ENCODE measurements at regions not wholly inside any gene's neighbourhood (a gene's known extent, or its start where the extent isn't known, plus 50 kb on each side); places are given as distances from the start of the nearest gene placed in this dataset.

GRCh38 chr9:90423661-90424193 lies 218.9 kb downstream of the DIRAS2 start:
- no peak overlapping the region for H3K27ac Mint-ChIP-seq
- no peaks in the 10 kb centered on the region for H3K36me3 Mint-ChIP-seq
- ATAC-seq = no peak

GRCh38 chr9:90428517-90428916 lies 214.1 kb downstream of the DIRAS2 start:
- Mint-ChIP-seq H3K9me3 (no peaks in the 10 kb centered on the region), H3K27ac (no peak overlapping the region), H3K4me3 (no peak overlapping the region), H3K4me1 (no peaks in the 10 kb centered on the region), H3K36me3 (no peaks in the 10 kb centered on the region)
- ATAC-seq (no peak), DNase-seq (ENCODE audit: low spot score in 2 of 2) (no peak)

More at GRCh38 chr9:90423661-90424193, 218.9 kb downstream of the DIRAS2 start:
- DNase-seq (ENCODE audit: low spot score in 2 of 2) = no peak
- no peaks in the 10 kb centered on the region for H3K4me1 Mint-ChIP-seq
- H3K9me3 Mint-ChIP-seq = no peaks in the 10 kb centered on the region
- no peak overlapping the region for H3K4me3 Mint-ChIP-seq

GRCh38 chr9:90432951-90433350 lies 209.7 kb downstream of the DIRAS2 start:
- ATAC-seq (no peak), DNase-seq (ENCODE audit: low spot score in 2 of 2) (no peak)
- H3K27ac Mint-ChIP-seq = no peak overlapping the region
- H3K4me3 Mint-ChIP-seq = no peak overlapping the region
- no peaks in the 10 kb centered on the region for H3K9me3 Mint-ChIP-seq
- no peaks in the 10 kb centered on the region for H3K36me3 Mint-ChIP-seq
- no peaks in the 10 kb centered on the region for H3K4me1 Mint-ChIP-seq

- Mint-ChIP-seq H3K9me3 (no peaks in the 10 kb centered on the region), H3K4me3 (no peak overlapping the region), H3K36me3 (no peaks in the 10 kb centered on the region), H3K27ac (no peak overlapping the region), H3K4me1 (no peaks in the 10 kb centered on the region)
- ATAC-seq = no peak
- DNase-seq (ENCODE audit: low spot score in 2 of 2) = no peak
These were observed 209.2 kb downstream of the DIRAS2 start for GRCh38 chr9:90433398-90433941.

GRCh38 chr9:90441814-90442213 lies 200.8 kb downstream of the DIRAS2 start:
- Mint-ChIP-seq H3K4me1 (no peaks in the 10 kb centered on the region), H3K36me3 (no peaks in the 10 kb centered on the region), H3K9me3 (peaks cover 5% of the 10 kb centered on the region), H3K27ac (no peak overlapping the region), H3K4me3 (no peak overlapping the region)
- no peak for ATAC-seq
- DNase-seq (ENCODE audit: low spot score in 2 of 2) = no peak

GRCh38 chr9:90442723-90443122 lies 199.9 kb downstream of the DIRAS2 start:
- Mint-ChIP-seq H3K9me3 (peaks cover 5% of the 10 kb centered on the region), H3K4me3 (no peak overlapping the region), H3K4me1 (no peaks in the 10 kb centered on the region), H3K36me3 (no peaks in the 10 kb centered on the region), H3K27ac (no peak overlapping the region)
- DNase-seq (ENCODE audit: low spot score in 2 of 2) = no peak
- ATAC-seq = no peak

GRCh38 chr9:90444609-90445204 lies 197.9 kb downstream of the DIRAS2 start:
- no peaks in the 10 kb centered on the region for H3K4me1 Mint-ChIP-seq
- H3K36me3 Mint-ChIP-seq = no peaks in the 10 kb centered on the region
- no peak overlapping the region for H3K4me3 Mint-ChIP-seq
- DNase-seq (ENCODE audit: low spot score in 2 of 2) (no peak), ATAC-seq (no peak)
- H3K27ac Mint-ChIP-seq = no peak overlapping the region
- H3K9me3 Mint-ChIP-seq = peaks cover 3% of the 10 kb centered on the region

GRCh38 chr9:90445391-90445790 lies 197.2 kb downstream of the DIRAS2 start:
- no peak for ATAC-seq
- Mint-ChIP-seq H3K4me3 (no peak overlapping the region), H3K36me3 (no peaks in the 10 kb centered on the region), H3K4me1 (no peaks in the 10 kb centered on the region), H3K27ac (no peak overlapping the region), H3K9me3 (peaks cover 2% of the 10 kb centered on the region)
- no peak for DNase-seq (ENCODE audit: low spot score in 2 of 2)

GRCh38 chr9:90446200-90446948 lies 196.2 kb downstream of the DIRAS2 start:
- no peak overlapping the region for H3K27ac Mint-ChIP-seq
- H3K9me3 Mint-ChIP-seq = peaks cover 2% of the 10 kb centered on the region
- ATAC-seq (no peak), DNase-seq (ENCODE audit: low spot score in 2 of 2) (no peak)
- no peaks in the 10 kb centered on the region for H3K4me1 Mint-ChIP-seq
- H3K4me3 Mint-ChIP-seq = no peak overlapping the region
- no peaks in the 10 kb centered on the region for H3K36me3 Mint-ChIP-seq

- no peak for DNase-seq (ENCODE audit: low spot score in 2 of 2)
- Mint-ChIP-seq H3K4me3 (no peak overlapping the region), H3K27ac (no peak overlapping the region), H3K9me3 (no peaks in the 10 kb centered on the region), H3K36me3 (no peaks in the 10 kb centered on the region), H3K4me1 (no peaks in the 10 kb centered on the region)
- no peak for ATAC-seq
These were observed 194.9 kb downstream of the DIRAS2 start for GRCh38 chr9:90447773-90448172.

GRCh38 chr9:90449213-90449925 lies 193.3 kb downstream of the DIRAS2 start:
- Mint-ChIP-seq H3K36me3 (no peaks in the 10 kb centered on the region), H3K4me3 (no peak overlapping the region), H3K9me3 (no peaks in the 10 kb centered on the region), H3K4me1 (no peaks in the 10 kb centered on the region), H3K27ac (no peak overlapping the region)
- no peak for DNase-seq (ENCODE audit: low spot score in 2 of 2)
- no peak for ATAC-seq

GRCh38 chr9:90451804-90452203 lies 190.8 kb downstream of the DIRAS2 start:
- H3K4me1 Mint-ChIP-seq = no peaks in the 10 kb centered on the region
- no peak overlapping the region for H3K27ac Mint-ChIP-seq
- no peaks in the 10 kb centered on the region for H3K36me3 Mint-ChIP-seq
- H3K4me3 Mint-ChIP-seq = no peak overlapping the region
- DNase-seq (ENCODE audit: low spot score in 2 of 2) = no peak
- H3K9me3 Mint-ChIP-seq = no peaks in the 10 kb centered on the region
- no peak for ATAC-seq

- H3K4me1 Mint-ChIP-seq = no peaks in the 10 kb centered on the region
- H3K9me3 Mint-ChIP-seq = no peaks in the 10 kb centered on the region
- ATAC-seq = no peak
These were observed 187.3 kb downstream of the DIRAS2 start for GRCh38 chr9:90455316-90455715.

GRCh38 chr9:90457386-90458190 lies 185.0 kb downstream of the DIRAS2 start:
- no peak overlapping the region for H3K4me3 Mint-ChIP-seq
- no peak overlapping the region for H3K27ac Mint-ChIP-seq
- no peaks in the 10 kb centered on the region for H3K9me3 Mint-ChIP-seq
- no peak for DNase-seq (ENCODE audit: low spot score in 2 of 2)
- H3K4me1 Mint-ChIP-seq = no peaks in the 10 kb centered on the region
- no peak for ATAC-seq
- no peaks in the 10 kb centered on the region for H3K36me3 Mint-ChIP-seq

More at GRCh38 chr9:90455316-90455715, 187.3 kb downstream of the DIRAS2 start:
- DNase-seq (ENCODE audit: low spot score in 2 of 2) = no peak
- Mint-ChIP-seq H3K4me3 (no peak overlapping the region), H3K27ac (no peak overlapping the region), H3K36me3 (no peaks in the 10 kb centered on the region)

- no peaks in the 10 kb centered on the region for H3K36me3 Mint-ChIP-seq
- no peak overlapping the region for H3K4me3 Mint-ChIP-seq
- no peak for DNase-seq (ENCODE audit: low spot score in 2 of 2)
- H3K27ac Mint-ChIP-seq = no peak overlapping the region
- H3K9me3 Mint-ChIP-seq = no peaks in the 10 kb centered on the region
- ATAC-seq = no peak
- no peaks in the 10 kb centered on the region for H3K4me1 Mint-ChIP-seq
These were observed 184.1 kb downstream of the DIRAS2 start for GRCh38 chr9:90458485-90458884.

Data from stimulated activated effector memory CD8-positive, alpha-beta T cell treated with anti-CD3 and anti-CD28 coated beads, Interleukin-12 subunit alpha, Interleukin-12 subunit beta, amount 100 ng/mL, for 72 hours (primary cell).